Caco-2 (cell line): ENCODE measurements at regions not wholly inside any gene's neighbourhood (a gene's known extent, or its start where the extent isn't known, plus 50 kb on each side); places are given as distances from the start of the nearest gene placed in this dataset.

Experiments used
- BruUV-seq: library from RNA; stranded (reverse); fragments of 400-500 nt; replicated peaks from 2 replicates; lab custom pipeline; 2021; lab: Mats Ljungman, UMichigan
- CTCF ChIA-PET: fragments of 300-600 bp; sonication (Branson Sonifier 250); formaldehyde crosslinking; loops from one replicate; lab custom pipeline; 2022; ENCODE audit warnings: antibody characterized with exemption; lab: Charles Lee
- POLR2A ChIA-PET: fragments of 300-600 bp; sonication (Branson Sonifier 250); formaldehyde crosslinking; loops from one replicate; lab custom pipeline; 2022; ENCODE audit warnings: antibody characterized with exemption; lab: Charles Lee
- DNase-seq, 2 experiments: peaks; one replicate each; pipeline versions ENCODE4 v3.0.0 to v3.0.0-alpha.2; 2020 to 2022
- H3K27me3 ChIP-seq: replicated peaks from 2 replicates; pipeline ENCODE4 v1.6.0; 2011; ENCODE audit warnings: low read length; ENCODE audit not compliant: control insufficient read depth, insufficient read depth
- H3K36me3 ChIP-seq: 2 replicates; pipeline ENCODE4 v1.5.1; 2011; ENCODE audit warnings: low read length; ENCODE audit not compliant: control insufficient read depth, insufficient read depth
- H3K4me1 ChIP-seq: fragments of 250-450 bp; sonication (Bioruptor Pico); 2 replicates; pipeline ENCODE4 v1.5.1; 2020; ENCODE audit warnings: mild to moderate bottlenecking
- H3K4me3 ChIP-seq: 2 replicates; pipeline ENCODE4 v1.5.1; 2011; ENCODE audit warnings: low read depth, mild to moderate bottlenecking, control low read depth, low read length
- H3K9me3 ChIP-seq: fragments of 250-450 bp; sonication (Bioruptor Pico); 2 replicates; pipeline ENCODE4 v1.5.1; 2020; ENCODE audit warnings: mild to moderate bottlenecking, moderate library complexity
- H3K27ac Mint-ChIP-seq: one replicate; pipeline ENCODE4 v1.8.0; 2022; ENCODE audit warnings: mixed read lengths; ENCODE audit not compliant: unreplicated experiment
- H3K27me3 Mint-ChIP-seq: one replicate; pipeline ENCODE4 v1.8.0; 2022; ENCODE audit warnings: mixed read lengths; ENCODE audit not compliant: insufficient read depth, unreplicated experiment
- H3K36me3 Mint-ChIP-seq: one replicate; pipeline ENCODE4 v1.8.0; 2022; ENCODE audit warnings: mild to moderate bottlenecking, mixed read lengths; ENCODE audit not compliant: insufficient read depth, unreplicated experiment
- H3K4me1 Mint-ChIP-seq: one replicate; pipeline ENCODE4 v1.8.0; 2022; ENCODE audit warnings: low read depth, mixed read lengths; ENCODE audit not compliant: unreplicated experiment
- H3K4me3 Mint-ChIP-seq: one replicate; pipeline ENCODE4 v1.8.0; 2022; ENCODE audit warnings: mild to moderate bottlenecking, moderate library complexity, mixed read lengths; ENCODE audit not compliant: unreplicated experiment
- H3K9me3 Mint-ChIP-seq: one replicate; pipeline ENCODE4 v1.8.0; 2022; ENCODE audit warnings: mixed read lengths; ENCODE audit not compliant: unreplicated experiment
- intact Hi-C: fragments of 100-400 bp; cut with micrococcal nuclease; formaldehyde crosslinking; loops from one replicate; pipeline ENCODE4 v1.10.0; 2022; ENCODE audit not compliant: unreplicated experiment
- TF ChIP-seq, protein P1 (sequence below), 2 experiments: fragments of 200-600 bp in 1 of 2; IDR thresholded peaks; 1 replicate in 1 of 2; 2 replicates in 1 of 2; pipeline versions ENCODE4 v1.5.1 to v1.8.0; 2011 to 2022; ENCODE audit warnings: antibody characterized with exemption in 1 of 2, control low read depth in 1 of 2, inconsistent platforms in 1 of 2, low read depth in 1 of 2, low read length in 1 of 2, mild to moderate bottlenecking in 1 of 2, moderate library complexity in 1 of 2; ENCODE audit not compliant: insufficient read depth in 1 of 2, severe bottlenecking in 1 of 2, unreplicated experiment in 1 of 2

GRCh38 chr3:13209634-13209997 lies 136.4 kb upstream of the IQSEC1 start:
- Mint-ChIP-seq H3K4me1 (no peaks in the 10 kb centered on the region), H3K4me3 (no peak overlapping the region), H3K9me3 (no peaks in the 10 kb centered on the region), H3K27me3 (peaks cover 51% of the 10 kb centered on the region), H3K27ac (no peak overlapping the region), H3K36me3 (no peaks in the 10 kb centered on the region)
- Histone ChIP-seq H3K4me3 (no peak overlapping the region), H3K27me3 (peaks cover 2% of the 10 kb centered on the region), H3K9me3 (no peaks in the 10 kb centered on the region), H3K4me1 (no peaks in the 10 kb centered on the region), H3K36me3 (no peaks in the 10 kb centered on the region)
- intact Hi-C loops, result no loop called here
- CTCF ChIA-PET, result no interaction called here
- TF ChIP-seq, protein P1, sequence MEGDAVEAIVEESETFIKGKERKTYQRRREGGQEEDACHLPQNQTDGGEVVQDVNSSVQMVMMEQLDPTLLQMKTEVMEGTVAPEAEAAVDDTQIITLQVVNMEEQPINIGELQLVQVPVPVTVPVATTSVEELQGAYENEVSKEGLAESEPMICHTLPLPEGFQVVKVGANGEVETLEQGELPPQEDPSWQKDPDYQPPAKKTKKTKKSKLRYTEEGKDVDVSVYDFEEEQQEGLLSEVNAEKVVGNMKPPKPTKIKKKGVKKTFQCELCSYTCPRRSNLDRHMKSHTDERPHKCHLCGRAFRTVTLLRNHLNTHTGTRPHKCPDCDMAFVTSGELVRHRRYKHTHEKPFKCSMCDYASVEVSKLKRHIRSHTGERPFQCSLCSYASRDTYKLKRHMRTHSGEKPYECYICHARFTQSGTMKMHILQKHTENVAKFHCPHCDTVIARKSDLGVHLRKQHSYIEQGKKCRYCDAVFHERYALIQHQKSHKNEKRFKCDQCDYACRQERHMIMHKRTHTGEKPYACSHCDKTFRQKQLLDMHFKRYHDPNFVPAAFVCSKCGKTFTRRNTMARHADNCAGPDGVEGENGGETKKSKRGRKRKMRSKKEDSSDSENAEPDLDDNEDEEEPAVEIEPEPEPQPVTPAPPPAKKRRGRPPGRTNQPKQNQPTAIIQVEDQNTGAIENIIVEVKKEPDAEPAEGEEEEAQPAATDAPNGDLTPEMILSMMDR (IDR thresholded peaks at IDR 0.05; ENCODE audit: insufficient read depth in 1 of 2, low read depth in 1 of 2, low read length in 1 of 2, severe bottlenecking in 1 of 2, unreplicated experiment in 1 of 2), result no peak
- POLR2A ChIA-PET, result no interaction called here
- BruUV-seq, result no TSS peak
- no peak for DNase-seq

DNA sequence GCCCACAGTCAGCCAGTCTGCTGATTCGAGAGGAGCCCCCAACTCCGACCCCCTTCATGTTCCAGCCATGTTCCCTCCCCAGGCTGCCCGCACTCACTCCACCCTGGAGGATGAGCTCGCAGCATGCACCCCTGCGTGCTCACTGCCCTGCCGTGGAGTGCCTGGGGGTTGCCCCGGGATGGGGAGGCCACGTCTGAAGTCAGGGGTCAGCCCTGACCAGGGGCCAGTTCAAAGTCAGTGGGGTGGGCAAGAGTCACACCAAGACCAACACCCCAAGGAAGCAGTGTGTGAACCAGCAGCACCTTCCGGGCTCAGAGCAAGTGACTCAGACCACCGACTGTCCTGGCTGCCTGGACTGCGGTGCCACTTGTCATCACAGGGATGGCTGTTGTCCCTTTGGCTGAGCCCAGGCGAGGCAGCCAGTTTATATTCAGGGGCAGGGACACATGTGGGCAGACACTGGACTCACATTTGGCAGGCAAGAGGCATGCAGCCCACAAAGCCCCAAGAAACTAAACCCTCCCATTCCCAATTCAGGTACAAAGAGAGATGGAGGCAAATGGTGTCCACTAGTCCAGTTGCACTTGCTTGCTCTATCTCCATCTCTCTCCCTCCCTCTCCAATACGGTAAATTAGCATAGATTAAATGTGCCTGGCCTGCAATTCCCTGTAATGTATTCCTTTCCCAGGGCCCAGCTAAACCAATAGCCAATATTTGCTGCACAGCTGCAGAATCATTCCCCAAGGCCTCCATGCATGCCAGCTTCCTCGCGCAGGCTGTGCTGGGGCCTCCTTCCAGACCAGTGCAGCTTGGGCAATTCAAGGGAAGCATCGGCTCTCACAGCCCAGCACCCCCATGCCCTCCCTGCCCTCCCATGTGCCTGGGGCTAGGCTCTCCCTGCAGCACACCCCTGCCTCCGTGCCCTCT lies 135.7 kb upstream of the IQSEC1 start:
- no peaks in the 10 kb centered on the region for H3K4me1 Mint-ChIP-seq
- Histone ChIP-seq H3K4me1 (no peaks in the 10 kb centered on the region), H3K27me3 (peaks cover 2% of the 10 kb centered on the region), H3K4me3 (no peak overlapping the region), H3K36me3 (no peaks in the 10 kb centered on the region), H3K9me3 (no peaks in the 10 kb centered on the region)
- H3K4me3 Mint-ChIP-seq, result no peak overlapping the region
- TF ChIP-seq, protein P1 (IDR thresholded peaks at IDR 0.05; ENCODE audit: insufficient read depth in 1 of 2, low read depth in 1 of 2, low read length in 1 of 2, severe bottlenecking in 1 of 2, unreplicated experiment in 1 of 2), result no peak
- peaks cover 48% of the 10 kb centered on the region for H3K27me3 Mint-ChIP-seq
- intact Hi-C loops, result no loop called here
- ChIA-PET CTCF (interaction anchor here (1.0 kb wide), 1 partner anchor 117 kb away, joined by 3 read pairs; no protein-coding TSS in a partner anchor), POLR2A (no interaction called here)
- H3K27ac Mint-ChIP-seq, result no peak overlapping the region
- no peaks in the 10 kb centered on the region for H3K9me3 Mint-ChIP-seq
- H3K36me3 Mint-ChIP-seq, result no peaks in the 10 kb centered on the region
- DNase-seq, result no peak
- no TSS peak for BruUV-seq

DNA sequence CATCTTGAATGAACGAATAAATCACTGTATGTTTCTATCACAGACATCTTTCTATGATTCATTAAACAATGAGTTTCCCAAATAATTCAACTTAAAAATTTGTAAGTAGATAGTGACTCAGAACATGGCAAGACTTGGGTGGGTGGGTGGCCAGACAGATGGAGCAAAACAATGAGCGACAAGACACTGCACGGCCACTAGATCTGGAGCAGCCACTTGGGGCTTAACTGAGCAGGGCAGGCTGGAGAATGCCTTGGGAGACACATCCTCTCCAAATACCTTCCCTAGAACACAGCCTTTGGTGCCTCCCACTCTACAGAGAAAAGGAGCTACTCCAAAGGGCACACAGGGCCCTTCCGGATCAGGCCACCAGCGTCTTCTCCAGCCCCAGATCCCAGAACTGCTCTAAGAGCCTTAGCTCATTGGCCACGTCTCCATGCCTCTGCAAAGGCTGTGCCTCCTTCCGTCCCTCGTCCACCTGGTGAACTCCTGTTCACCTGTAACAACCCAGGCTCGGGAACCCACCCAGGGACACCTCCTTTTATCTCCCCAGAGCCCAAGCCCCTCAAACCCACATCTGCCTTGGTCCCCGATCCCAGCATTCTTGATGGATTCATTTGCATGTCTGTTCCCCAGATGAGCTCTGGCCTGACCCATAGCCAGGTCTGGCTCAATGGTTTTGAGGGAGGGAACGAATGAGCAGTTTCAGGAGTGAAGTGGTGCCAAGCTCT lies 134.9 kb upstream of the IQSEC1 start:
- H3K36me3 ChIP-seq, result no peaks in the 10 kb centered on the region
- intact Hi-C loops, result no loop called here
- ChIA-PET CTCF (interaction anchor here (1.0 kb wide), 1 partner anchor 116 kb away, joined by 3 read pairs; no protein-coding TSS in a partner anchor), POLR2A (no interaction called here)
- Mint-ChIP-seq H3K4me1 (no peaks in the 10 kb centered on the region), H3K27me3 (peaks cover 48% of the 10 kb centered on the region), H3K9me3 (no peaks in the 10 kb centered on the region), H3K27ac (no peak overlapping the region), H3K36me3 (no peaks in the 10 kb centered on the region), H3K4me3 (no peak overlapping the region)
- H3K27me3 ChIP-seq, result peaks cover 2% of the 10 kb centered on the region
- H3K4me3 ChIP-seq, result no peak overlapping the region
- H3K4me1 ChIP-seq, result no peaks in the 10 kb centered on the region
- BruUV-seq, result no TSS peak
- no peaks in the 10 kb centered on the region for H3K9me3 ChIP-seq
- no peak for DNase-seq
- TF ChIP-seq, protein P1 (IDR thresholded peaks at IDR 0.05; ENCODE audit: insufficient read depth in 1 of 2, low read depth in 1 of 2, low read length in 1 of 2, severe bottlenecking in 1 of 2, unreplicated experiment in 1 of 2), result no peak
